ENCODE measurements at regions not wholly inside any gene's neighbourhood (a gene's known extent, or its start where the extent isn't known, plus 50 kb on each side); places are given as distances from the start of the nearest gene placed in this dataset.
"Not testable (repeated sequence)": the region's sequence is repeated elsewhere in the genome, so short reads cannot be mapped to it uniquely, and the experiment has no call there.

DNA sequence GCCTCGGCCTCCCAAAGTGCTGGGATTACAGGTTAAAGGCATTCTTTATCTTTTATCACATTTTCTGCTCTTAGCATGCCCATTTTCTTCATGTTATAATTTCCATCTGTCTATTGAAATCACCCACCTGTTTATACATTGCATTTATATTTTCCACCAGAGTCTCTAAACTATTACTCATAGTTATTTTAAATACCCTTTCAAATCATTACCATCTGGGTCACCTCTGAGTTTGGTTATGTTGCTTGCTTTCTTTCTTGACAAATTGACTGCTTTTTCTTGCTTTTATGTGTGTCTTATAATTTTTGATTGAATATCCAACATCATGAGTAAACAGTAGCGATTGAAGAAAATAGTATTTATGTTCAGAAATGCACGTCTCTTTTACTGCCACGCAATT, 71.4 kb downstream of the TMEM270 start:
- ChIA-PET POLR2A (ENCODE audit: low non-redundant PET) (no interaction called here), CTCF (no interaction called here)
- no peak for DNase-seq (ENCODE audit: low spot score)
- no peak for TF ChIP-seq CTCF (conservative IDR thresholded peaks at IDR 0.05; ENCODE audit: low read depth)
- H3K27ac ChIP-seq: no peak overlapping the region

- ChIA-PET POLR2A (ENCODE audit: low non-redundant PET) (no interaction called here), CTCF (no interaction called here)
- no peak overlapping the region for H3K27ac ChIP-seq
- DNase-seq (ENCODE audit: low spot score): no peak
- no peak for TF ChIP-seq CTCF (conservative IDR thresholded peaks at IDR 0.05; ENCODE audit: low read depth)
Observed at GRCh38 chr7:73933091-73933490, 72.1 kb downstream of the TMEM270 start.

GRCh38 chr7:73936967-73937366, 76.0 kb downstream of the TMEM270 start:
- no peak for DNase-seq (ENCODE audit: low spot score)
- peak overlapping the region; percentile 95 for H3K27ac ChIP-seq
- POLR2A ChIA-PET (ENCODE audit: low non-redundant PET): interaction anchor here (0.6 kb wide), 1 partner anchor 71 kb away, joined by 4 read pairs; no protein-coding TSS in a partner anchor
- CTCF ChIA-PET: no interaction called here
- no peak for TF ChIP-seq CTCF (conservative IDR thresholded peaks at IDR 0.05; ENCODE audit: low read depth)

- ChIA-PET CTCF (interaction anchor here (0.7 kb wide), 1 partner anchor 25 kb away, joined by 3 read pairs; no protein-coding TSS in a partner anchor), POLR2A (ENCODE audit: low non-redundant PET) (interaction anchor here (0.6 kb wide), 1 partner anchor 70 kb away, joined by 4 read pairs; no protein-coding TSS in a partner anchor)
- H3K27ac ChIP-seq: peak overlapping the region; percentile 95
- not testable (repeated sequence) for DNase-seq (ENCODE audit: low spot score)
Observed at GRCh38 chr7:73937650-73938049, 76.7 kb downstream of the TMEM270 start.

DNA sequence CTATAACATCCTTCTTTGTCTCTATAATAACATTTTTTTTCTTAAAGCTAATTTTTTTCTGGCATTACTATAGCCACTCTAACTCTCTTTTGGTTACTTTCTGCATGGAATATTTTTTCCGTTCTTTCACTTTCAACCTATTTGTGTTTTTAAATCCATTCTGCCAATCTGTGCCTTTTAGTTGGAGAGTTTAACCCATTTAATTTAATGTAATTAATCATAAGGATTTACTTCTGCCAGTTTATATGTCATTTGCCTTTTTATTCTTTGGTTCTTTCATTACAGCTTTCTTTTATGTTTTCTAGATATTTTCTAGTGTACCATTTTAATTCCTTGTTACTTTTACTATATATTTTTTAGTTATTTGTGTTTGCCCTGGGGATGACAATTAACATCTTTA, 78.6 kb downstream of the TMEM270 start:
- no peak overlapping the region for H3K27ac ChIP-seq
- DNase-seq (ENCODE audit: low spot score): no peak

GRCh38 chr7:73940701-73941238, 79.8 kb downstream of the TMEM270 start:
- ChIA-PET POLR2A (ENCODE audit: low non-redundant PET) (no interaction called here), CTCF (no interaction called here)
- no peak for TF ChIP-seq CTCF (conservative IDR thresholded peaks at IDR 0.05; ENCODE audit: low read depth)
- no peak for DNase-seq (ENCODE audit: low spot score)
- H3K27ac ChIP-seq: no peak overlapping the region

More for the DNA sequence above, 78.6 kb downstream of the TMEM270 start:
- CTCF ChIA-PET: no interaction called here
- no peak for TF ChIP-seq CTCF (conservative IDR thresholded peaks at IDR 0.05; ENCODE audit: low read depth)
- POLR2A ChIA-PET (ENCODE audit: low non-redundant PET): no interaction called here

DNA sequence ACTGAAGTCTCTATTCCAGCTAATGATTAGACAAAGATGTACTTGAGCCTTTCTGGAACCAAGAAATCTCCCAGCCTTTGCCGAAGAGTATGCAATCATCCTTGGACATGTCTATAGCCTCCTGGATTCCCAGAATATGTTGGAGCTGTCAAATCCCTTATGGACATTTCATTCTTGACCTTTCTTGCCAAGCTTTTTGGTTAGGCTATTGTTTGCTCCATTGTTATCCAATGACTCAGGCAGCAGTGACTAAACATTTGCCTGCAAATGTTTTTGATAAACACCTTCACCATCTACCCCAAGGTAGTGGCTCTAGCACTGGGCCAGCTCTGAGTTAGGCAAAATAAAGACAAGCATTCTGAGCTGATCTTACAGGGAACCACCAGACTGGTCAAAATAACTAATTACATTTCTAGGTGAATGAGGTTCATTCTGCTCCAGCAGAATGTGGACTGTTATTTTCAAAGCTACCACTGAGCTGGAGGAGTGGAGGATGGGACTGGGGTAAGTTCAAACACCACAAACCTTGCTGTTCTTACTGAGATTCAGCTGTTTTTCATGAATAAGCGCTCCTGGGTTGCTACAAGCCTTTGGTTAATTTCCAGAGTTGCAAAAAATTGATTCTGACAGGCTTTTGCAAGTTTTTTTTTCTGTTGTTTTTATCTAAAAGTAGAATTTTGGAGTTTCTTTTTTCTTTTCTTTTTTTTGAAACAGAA, 81.0 kb downstream of the TMEM270 start:
- ChIA-PET CTCF (interaction anchor here (0.9 kb wide), 1 partner anchor 207 kb away, joined by 4 read pairs; no protein-coding TSS in a partner anchor), POLR2A (ENCODE audit: low non-redundant PET) (no interaction called here)
- H3K27ac ChIP-seq: peak overlapping the region; percentile 32; the same call in 1 of the 2 replicates
- TF ChIP-seq CTCF (conservative IDR thresholded peaks at IDR 0.05; ENCODE audit: low read depth): no peak
- peak; percentile 39 for DNase-seq (ENCODE audit: low spot score)

Measured in RWPE1 (cell line).